ENCODE measurements at regions not wholly inside any gene's neighbourhood (a gene's known extent, or its start where the extent isn't known, plus 50 kb on each side); places are given as distances from the start of the nearest gene placed in this dataset.

- dilution Hi-C loops (cut with HindIII; ENCODE audit: low sequenced_read_pairs, unreplicated experiment) (no loop called here), in situ Hi-C loops (cut with MboI; ENCODE audit: low sequenced_read_pairs) (no loop called here), intact Hi-C loops (cut with micrococcal nuclease) (no loop called here)
- Histone ChIP-seq H3K9me1 (ENCODE audit: insufficient read depth, low read length) (no peaks in the 10 kb centered on the region), H2AFZ (replicated peaks; ENCODE audit: low read length, poor library complexity) (no peak overlapping the region), H3K4me1 (ENCODE audit: control insufficient read depth, insufficient read depth, low read length) (no peaks in the 10 kb centered on the region), H3K18ac (ENCODE audit: low read depth, low read length) (no peak overlapping the region), H2BK20ac (ENCODE audit: low read depth, low read length) (no peak overlapping the region), H2AK9ac (replicated peaks; ENCODE audit: low read depth, low read length, poor library complexity) (no peak overlapping the region), H3K56ac (ENCODE audit: extremely low read depth, insufficient read depth, low read length) (no peak overlapping the region), H4K5ac (ENCODE audit: low read depth, low read length) (no peak overlapping the region), H2BK5ac (ENCODE audit: low read depth, low read length, poor library complexity, severe bottlenecking) (no peak overlapping the region), H3K23ac (ENCODE audit: low read depth, low read length) (no peak overlapping the region), H4K8ac (ENCODE audit: low read depth in 2 of 2, low read length in 2 of 2) (no peak overlapping the region), H4K91ac (ENCODE audit: insufficient read depth, low read depth, low read length) (no peak overlapping the region), H3K9me3 (ENCODE audit: control insufficient read depth, insufficient read depth, low read length) (peaks cover 5% of the 10 kb centered on the region; the same call in 1 of the 2 replicates), H2AK5ac (ENCODE audit: low read depth, low read length) (no peak overlapping the region), H3K36me3 (ENCODE audit: control insufficient read depth, insufficient read depth, low read length) (no peaks in the 10 kb centered on the region), H3K9ac (ENCODE audit: low read depth, low read length) (no peak overlapping the region), H3K4me2 (ENCODE audit: low read depth, low read length) (no peak overlapping the region), H2BK15ac (ENCODE audit: low read depth, low read length) (no peak overlapping the region), H3K79me1 (ENCODE audit: low read depth in 1 of 2, low read length in 2 of 2) (no peaks in the 10 kb centered on the region), H3K14ac (replicated peaks; ENCODE audit: low read depth, low read length) (no peak overlapping the region), H2BK120ac (ENCODE audit: low read depth, low read length) (no peak overlapping the region), H3K4ac (ENCODE audit: low read depth, low read length) (no peak overlapping the region), H3K27me3 (ENCODE audit: control insufficient read depth, insufficient read depth, low read length) (no peaks in the 10 kb centered on the region), H3K4me3 (ENCODE audit: insufficient read depth, low read depth, low read length) (no peak overlapping the region), H4K20me1 (ENCODE audit: insufficient read depth, low read length) (no peaks in the 10 kb centered on the region), H3K27ac (ENCODE audit: insufficient read depth, low read length) (no peak overlapping the region)
- TF ChIP-seq CTCF (conservative IDR thresholded peaks at IDR 0.05; ENCODE audit: low read depth, low read length) (no peak), MXI1 (IDR thresholded peaks at IDR 0.05; ENCODE audit: borderline replicate concordance, low read depth, low read length) (no peak), ELK1 (IDR thresholded peaks at IDR 0.05; ENCODE audit: borderline replicate concordance, low read depth, low read length) (no peak), FOS (IDR thresholded peaks at IDR 0.05; ENCODE audit: low read depth, low read length) (no peak), MAZ (IDR thresholded peaks at IDR 0.05; ENCODE audit: borderline replicate concordance, low read depth, low read length) (no peak), RCOR1 (IDR thresholded peaks at IDR 0.05; ENCODE audit: insufficient replicate concordance, low read length) (no peak), RFX5 (IDR thresholded peaks at IDR 0.05; ENCODE audit: low read depth, low read length) (no peak), CHD1 (IDR thresholded peaks at IDR 0.05; ENCODE audit: low read depth, low read length) (no peak), CEBPB (IDR thresholded peaks at IDR 0.05; ENCODE audit: low read depth, low read length) (no peak), USF2 (IDR thresholded peaks at IDR 0.05; ENCODE audit: low read depth, low read length) (no peak), POLR2A (IDR thresholded peaks at IDR 0.05; ENCODE audit: low read depth, low read length) (no peak), NFE2L2 (IDR thresholded peaks at IDR 0.05; ENCODE audit: low read depth, low read length) (no peak), BHLHE40 (IDR thresholded peaks at IDR 0.05; ENCODE audit: low read depth, low read length) (no peak), RAD21 (IDR thresholded peaks at IDR 0.05; ENCODE audit: low read length) (no peak), SMC3 (IDR thresholded peaks at IDR 0.05; ENCODE audit: low read depth, low read length) (no peak), MAFK (IDR thresholded peaks at IDR 0.05; ENCODE audit: low read depth, low read length) (no peak)
- DNase-seq (no peak), ATAC-seq (ENCODE audit: low read depth) (no peak)
- BruUV-seq (replicated peaks), result no TSS peak
- ChIA-PET POLR2A (ENCODE audit: unreplicated experiment) (no interaction called here), CTCF (no interaction called here)
Measured at GRCh38 chr3:18778094-18778493, 353.0 kb upstream of the SATB1 start.
